ENCODE measurements at regions not wholly inside any gene's neighbourhood (a gene's known extent, or its start where the extent isn't known, plus 50 kb on each side); places are given as distances from the start of the nearest gene placed in this dataset.
A peak's percentile ranks its signal among the peaks of the same experiment; 100 is the strongest.

- POLR2A ChIA-PET (ENCODE audit: unreplicated experiment): no interaction called here
- intact Hi-C loops (cut with micrococcal nuclease; ENCODE audit: unreplicated experiment): no loop called here
- Histone ChIP-seq H3K27ac (no peak overlapping the region), H3K9me3 (ENCODE audit: insufficient read depth, low read depth) (no peaks in the 10 kb centered on the region), H3K27me3 (ENCODE audit: insufficient read depth, low read depth) (no peaks in the 10 kb centered on the region), H3K4me1 (replicated peaks; ENCODE audit: insufficient read depth) (no peaks in the 10 kb centered on the region), H4K20me1 (ENCODE audit: insufficient read depth) (no peaks in the 10 kb centered on the region), H2AFZ (no peak overlapping the region), H3F3A (ENCODE audit: insufficient read depth, low read depth) (no peaks in the 10 kb centered on the region), H3K36me3 (ENCODE audit: low read depth) (no peaks in the 10 kb centered on the region), H3K4me2 (no peak overlapping the region), H3K79me2 (ENCODE audit: low read depth) (no peaks in the 10 kb centered on the region), H3K4me3 (no peak overlapping the region), H3K9me2 (ENCODE audit: insufficient read depth) (no peaks in the 10 kb centered on the region)
- TF ChIP-seq EZH2 (IDR thresholded peaks at IDR 0.05; ENCODE audit: low read depth) (no peak), CTCF (conservative IDR thresholded peaks at IDR 0.05) (no peak)
- DNase-seq: no peak
- CTCF ChIA-PET: interaction anchor here (0.6 kb wide), 1 partner anchor 39 kb away, joined by 3 read pairs; no protein-coding TSS in a partner anchor
- no TSS peak for BruUV-seq (replicated peaks)
Observed at GRCh38 chr11:23166376-23166775, 306.1 kb upstream of the CCDC179 start.

GRCh38 chr11:23179609-23180008 is 319.3 kb upstream of the CCDC179 start:
- no peak overlapping the region for H3K27ac ChIP-seq
- no peaks in the 10 kb centered on the region for H3K4me1 ChIP-seq (replicated peaks; ENCODE audit: insufficient read depth)
- no peak for TF ChIP-seq CTCF (conservative IDR thresholded peaks at IDR 0.05)
- TF ChIP-seq EZH2 (IDR thresholded peaks at IDR 0.05; ENCODE audit: low read depth): no peak
- POLR2A ChIA-PET (ENCODE audit: unreplicated experiment): no interaction called here
- H2AFZ ChIP-seq: no peak overlapping the region
- H3K4me3 ChIP-seq: no peak overlapping the region
- H4K20me1 ChIP-seq (ENCODE audit: insufficient read depth): no peaks in the 10 kb centered on the region
- no peak overlapping the region for H3K4me2 ChIP-seq
- H3K36me3 ChIP-seq (ENCODE audit: low read depth): no peaks in the 10 kb centered on the region
- H3K27me3 ChIP-seq (ENCODE audit: insufficient read depth, low read depth): no peaks in the 10 kb centered on the region
- H3K79me2 ChIP-seq (ENCODE audit: low read depth): no peaks in the 10 kb centered on the region
- no TSS peak for BruUV-seq (replicated peaks)
- DNase-seq: no peak
- intact Hi-C loops (cut with micrococcal nuclease; ENCODE audit: unreplicated experiment): no loop called here
- H3K9me3 ChIP-seq (ENCODE audit: insufficient read depth, low read depth): no peaks in the 10 kb centered on the region
- no peaks in the 10 kb centered on the region for H3F3A ChIP-seq (ENCODE audit: insufficient read depth, low read depth)
- H3K9me2 ChIP-seq (ENCODE audit: insufficient read depth): no peaks in the 10 kb centered on the region
- CTCF ChIA-PET: no interaction called here

- Histone ChIP-seq H3K9me2 (ENCODE audit: insufficient read depth) (no peaks in the 10 kb centered on the region), H4K20me1 (ENCODE audit: insufficient read depth) (no peaks in the 10 kb centered on the region), H2AFZ (0 out of 2 replicates have a peak overlapping the region, but pooled peaks have one; percentile 39), H3K9me3 (ENCODE audit: insufficient read depth, low read depth) (no peaks in the 10 kb centered on the region), H3K4me1 (replicated peaks; ENCODE audit: insufficient read depth) (no peaks in the 10 kb centered on the region), H3K79me2 (ENCODE audit: low read depth) (no peaks in the 10 kb centered on the region), H3K36me3 (ENCODE audit: low read depth) (no peaks in the 10 kb centered on the region), H3K4me2 (no peak overlapping the region), H3K27ac (no peak overlapping the region), H3K4me3 (no peak overlapping the region), H3F3A (ENCODE audit: insufficient read depth, low read depth) (no peaks in the 10 kb centered on the region), H3K27me3 (ENCODE audit: insufficient read depth, low read depth) (no peaks in the 10 kb centered on the region)
- POLR2A ChIA-PET (ENCODE audit: unreplicated experiment): no interaction called here
- BruUV-seq (replicated peaks): no TSS peak
- intact Hi-C loops (cut with micrococcal nuclease; ENCODE audit: unreplicated experiment): no loop called here
- DNase-seq: no peak
- TF ChIP-seq CTCF (conservative IDR thresholded peaks at IDR 0.05) (no peak), EZH2 (IDR thresholded peaks at IDR 0.05; ENCODE audit: low read depth) (no peak)
- CTCF ChIA-PET: no interaction called here
Observed at GRCh38 chr11:23181022-23181807, 320.9 kb upstream of the CCDC179 start.

Measured in PC-9 (cell line).